ENCODE measurements at regions not wholly inside any gene's neighbourhood (a gene's known extent, or its start where the extent isn't known, plus 50 kb on each side); places are given as distances from the start of the nearest gene placed in this dataset.

DNA sequence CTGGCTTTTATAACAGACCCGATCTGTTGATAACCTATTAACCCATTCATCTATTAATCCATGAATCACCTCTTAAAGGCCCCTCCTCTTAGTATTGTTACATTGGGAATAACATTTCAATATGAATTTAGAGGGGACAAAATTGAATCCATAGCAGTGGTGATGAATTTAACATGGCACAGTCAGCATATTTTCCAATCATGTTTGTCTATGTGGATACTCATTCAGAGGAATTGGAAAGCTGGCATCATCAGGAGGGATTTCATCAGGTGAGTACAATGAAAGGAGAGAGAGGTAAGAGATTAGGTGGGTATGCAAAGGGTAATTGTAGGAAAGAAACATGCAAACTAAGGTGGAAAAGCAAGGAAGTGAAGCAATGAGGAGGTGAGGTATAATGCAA, 59.6 kb upstream of the FOXN2 start:
- Histone ChIP-seq H3K27me3 (ENCODE audit: control insufficient read depth, insufficient read depth, low read length) (no peaks in the 10 kb centered on the region), H3K36me3 (ENCODE audit: control insufficient read depth, insufficient read depth, low read length) (no peaks in the 10 kb centered on the region), H3K4me3 (ENCODE audit: low read depth, low read length) (no peak overlapping the region)
- TF ChIP-seq, protein P1, sequence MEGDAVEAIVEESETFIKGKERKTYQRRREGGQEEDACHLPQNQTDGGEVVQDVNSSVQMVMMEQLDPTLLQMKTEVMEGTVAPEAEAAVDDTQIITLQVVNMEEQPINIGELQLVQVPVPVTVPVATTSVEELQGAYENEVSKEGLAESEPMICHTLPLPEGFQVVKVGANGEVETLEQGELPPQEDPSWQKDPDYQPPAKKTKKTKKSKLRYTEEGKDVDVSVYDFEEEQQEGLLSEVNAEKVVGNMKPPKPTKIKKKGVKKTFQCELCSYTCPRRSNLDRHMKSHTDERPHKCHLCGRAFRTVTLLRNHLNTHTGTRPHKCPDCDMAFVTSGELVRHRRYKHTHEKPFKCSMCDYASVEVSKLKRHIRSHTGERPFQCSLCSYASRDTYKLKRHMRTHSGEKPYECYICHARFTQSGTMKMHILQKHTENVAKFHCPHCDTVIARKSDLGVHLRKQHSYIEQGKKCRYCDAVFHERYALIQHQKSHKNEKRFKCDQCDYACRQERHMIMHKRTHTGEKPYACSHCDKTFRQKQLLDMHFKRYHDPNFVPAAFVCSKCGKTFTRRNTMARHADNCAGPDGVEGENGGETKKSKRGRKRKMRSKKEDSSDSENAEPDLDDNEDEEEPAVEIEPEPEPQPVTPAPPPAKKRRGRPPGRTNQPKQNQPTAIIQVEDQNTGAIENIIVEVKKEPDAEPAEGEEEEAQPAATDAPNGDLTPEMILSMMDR (IDR thresholded peaks at IDR 0.05; ENCODE audit: insufficient read depth, low read length, poor library complexity, severe bottlenecking), result no peak
- no peak for DNase-seq (ENCODE audit: low read depth)

DNA sequence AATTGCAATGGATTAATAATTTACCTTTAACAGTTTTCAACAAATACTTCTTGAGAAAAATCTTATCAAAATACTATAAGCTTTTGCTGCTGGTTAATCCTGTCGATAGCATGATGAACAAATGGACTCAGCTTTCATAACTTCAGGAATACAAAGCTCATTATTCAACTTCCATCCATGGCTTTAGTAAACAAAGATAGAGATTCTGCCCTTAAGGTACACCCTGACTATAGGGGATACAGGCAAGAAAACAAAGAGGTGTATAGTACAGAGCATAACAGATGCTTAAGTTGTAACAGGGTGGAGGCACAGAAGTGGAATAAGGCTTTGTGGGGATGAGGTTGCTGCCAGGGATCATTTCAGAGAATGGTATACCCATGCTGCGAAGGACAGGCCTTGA, 57.0 kb upstream of the FOXN2 start:
- no peaks in the 10 kb centered on the region for H3K27me3 ChIP-seq (ENCODE audit: control insufficient read depth, insufficient read depth, low read length)
- TF ChIP-seq, protein P1 (IDR thresholded peaks at IDR 0.05; ENCODE audit: insufficient read depth, low read length, poor library complexity, severe bottlenecking), result no peak
- no peak overlapping the region for H3K4me3 ChIP-seq (ENCODE audit: low read depth, low read length)
- no peak for DNase-seq (ENCODE audit: low read depth)
- H3K36me3 ChIP-seq (ENCODE audit: control insufficient read depth, insufficient read depth, low read length), result no peaks in the 10 kb centered on the region

DNA sequence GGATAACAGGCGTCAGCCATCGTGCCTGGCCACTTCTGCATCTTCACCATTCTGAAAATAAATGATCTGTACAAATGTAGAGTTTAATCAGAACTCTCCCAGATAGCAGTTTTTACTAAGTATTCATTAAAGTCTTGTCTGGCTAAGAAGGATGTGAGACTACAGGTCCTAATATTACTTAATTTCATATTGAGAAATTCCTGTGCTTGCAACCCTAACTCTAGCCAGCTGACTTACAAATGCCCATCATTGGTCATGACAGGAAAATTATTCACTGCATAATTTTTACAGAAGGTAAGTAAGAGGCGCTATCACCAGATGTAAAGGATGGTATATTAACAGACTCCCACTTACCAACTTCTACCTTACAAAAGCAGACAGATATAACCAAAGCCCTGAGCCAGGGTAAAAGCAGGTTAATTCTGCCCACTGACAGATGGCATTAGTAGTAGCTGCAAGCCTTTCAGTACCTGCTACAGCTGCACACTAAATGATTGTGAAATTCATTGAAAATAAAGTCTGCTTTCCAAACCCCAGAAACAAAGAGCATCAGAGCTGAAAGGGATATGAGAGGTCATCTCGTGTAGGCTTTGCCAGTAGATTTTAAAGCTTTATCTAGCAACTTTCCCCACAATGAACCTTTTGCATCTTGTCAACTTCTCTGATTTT, 55.9 kb upstream of the FOXN2 start:
- TF ChIP-seq, protein P1 (IDR thresholded peaks at IDR 0.05; ENCODE audit: insufficient read depth, low read length, poor library complexity, severe bottlenecking), result no peak
- H3K36me3 ChIP-seq (ENCODE audit: control insufficient read depth, insufficient read depth, low read length), result no peaks in the 10 kb centered on the region
- no peaks in the 10 kb centered on the region for H3K27me3 ChIP-seq (ENCODE audit: control insufficient read depth, insufficient read depth, low read length)
- DNase-seq (ENCODE audit: low read depth), result no peak
- H3K4me3 ChIP-seq (ENCODE audit: low read depth, low read length), result no peak overlapping the region

DNA sequence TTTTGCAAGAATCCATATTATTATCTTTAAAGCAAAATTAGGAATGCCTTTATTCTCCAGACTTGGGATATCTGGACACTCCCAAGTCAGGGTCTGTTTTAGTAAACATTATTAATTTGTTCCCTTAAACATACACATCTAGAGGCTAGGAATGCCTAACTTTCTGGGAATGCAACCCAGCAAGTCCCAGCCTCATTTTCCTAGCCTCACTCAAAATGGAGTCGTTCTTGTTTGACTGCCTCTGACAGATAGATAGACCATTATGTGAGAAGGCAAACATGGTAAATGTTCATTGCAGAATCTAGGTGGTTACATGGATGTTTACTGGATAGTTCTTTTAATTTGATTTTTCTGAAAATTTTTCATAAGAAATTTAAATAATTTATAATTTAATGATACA, 54.7 kb upstream of the FOXN2 start:
- H3K4me3 ChIP-seq (ENCODE audit: low read depth, low read length), result no peak overlapping the region
- H3K36me3 ChIP-seq (ENCODE audit: control insufficient read depth, insufficient read depth, low read length), result no peaks in the 10 kb centered on the region
- TF ChIP-seq, protein P1 (IDR thresholded peaks at IDR 0.05; ENCODE audit: insufficient read depth, low read length, poor library complexity, severe bottlenecking), result no peak
- no peak for DNase-seq (ENCODE audit: low read depth)
- H3K27me3 ChIP-seq (ENCODE audit: control insufficient read depth, insufficient read depth, low read length), result no peaks in the 10 kb centered on the region

DNA sequence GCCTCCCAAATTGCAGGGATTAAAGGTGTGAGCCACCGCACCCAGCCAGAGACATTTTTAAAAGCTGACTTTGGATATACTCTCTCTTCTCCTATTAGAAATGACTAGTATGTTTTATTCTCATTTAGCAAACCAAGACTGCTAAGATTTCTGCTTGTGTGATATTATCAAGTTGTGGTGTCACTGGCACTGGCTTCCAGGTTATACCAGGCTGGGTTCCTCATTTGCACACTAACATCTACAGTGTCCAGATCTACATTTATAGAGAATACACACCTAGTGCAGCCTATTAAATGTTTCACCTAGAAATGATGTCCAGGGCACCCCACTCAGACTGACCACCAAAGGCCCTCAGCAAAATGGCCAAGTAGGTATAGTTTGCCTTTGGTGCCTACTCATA, 49.9 kb upstream of the FOXN2 start:
- no peaks in the 10 kb centered on the region for H3K27me3 ChIP-seq (ENCODE audit: control insufficient read depth, insufficient read depth, low read length)
- DNase-seq (ENCODE audit: low read depth), result no peak
- TF ChIP-seq, protein P1 (IDR thresholded peaks at IDR 0.05; ENCODE audit: insufficient read depth, low read length, poor library complexity, severe bottlenecking), result no peak
- no peaks in the 10 kb centered on the region for H3K36me3 ChIP-seq (ENCODE audit: control insufficient read depth, insufficient read depth, low read length)
- H3K4me3 ChIP-seq (ENCODE audit: low read depth, low read length), result no peak overlapping the region

Data from kidney epithelial cell (primary cell).